ENCODE measurements at regions not wholly inside any gene's neighbourhood (a gene's known extent, or its start where the extent isn't known, plus 50 kb on each side); places are given as distances from the start of the nearest gene placed in this dataset.

DNA sequence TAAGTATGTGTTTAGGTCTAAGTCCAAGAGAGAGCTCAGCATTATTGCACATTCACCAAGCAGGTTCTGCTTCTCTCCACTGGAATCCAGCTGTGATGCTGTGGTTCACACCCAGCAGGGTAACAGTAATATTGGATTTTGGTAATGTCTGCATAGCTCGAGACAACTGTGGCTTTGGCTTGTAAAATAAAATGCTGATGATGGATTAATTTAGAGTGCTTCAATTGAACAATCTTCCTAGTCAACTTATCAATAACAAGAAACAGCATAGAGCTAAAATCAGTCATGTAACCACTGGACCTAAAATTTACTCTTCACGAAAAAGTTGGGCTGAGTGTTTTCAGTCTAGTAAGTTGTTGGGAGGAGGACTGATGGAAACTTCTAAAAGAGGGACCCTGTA is 709.2 kb downstream of the TYW1 start:
- no peak for DNase-seq

DNA sequence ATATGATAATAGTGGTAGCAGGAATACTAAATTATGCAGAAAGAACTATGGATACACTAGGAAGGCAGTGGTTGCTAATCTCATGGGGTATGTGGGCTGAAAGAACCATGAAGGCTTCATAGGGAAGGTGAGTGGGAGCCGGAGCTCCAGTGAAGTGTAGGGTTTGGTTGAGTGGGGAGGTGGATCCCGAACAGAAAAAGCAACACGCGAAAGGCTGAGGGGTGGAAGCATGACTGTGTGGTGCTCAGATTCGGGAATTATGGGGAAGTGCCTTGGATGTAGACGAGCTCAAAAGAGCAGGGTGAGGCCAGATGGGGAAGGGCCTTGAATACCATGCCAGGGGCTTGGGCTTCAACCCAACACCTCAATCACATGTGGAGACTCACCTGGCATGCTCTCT is 715.1 kb downstream of the TYW1 start:
- DNase-seq: no peak

DNA sequence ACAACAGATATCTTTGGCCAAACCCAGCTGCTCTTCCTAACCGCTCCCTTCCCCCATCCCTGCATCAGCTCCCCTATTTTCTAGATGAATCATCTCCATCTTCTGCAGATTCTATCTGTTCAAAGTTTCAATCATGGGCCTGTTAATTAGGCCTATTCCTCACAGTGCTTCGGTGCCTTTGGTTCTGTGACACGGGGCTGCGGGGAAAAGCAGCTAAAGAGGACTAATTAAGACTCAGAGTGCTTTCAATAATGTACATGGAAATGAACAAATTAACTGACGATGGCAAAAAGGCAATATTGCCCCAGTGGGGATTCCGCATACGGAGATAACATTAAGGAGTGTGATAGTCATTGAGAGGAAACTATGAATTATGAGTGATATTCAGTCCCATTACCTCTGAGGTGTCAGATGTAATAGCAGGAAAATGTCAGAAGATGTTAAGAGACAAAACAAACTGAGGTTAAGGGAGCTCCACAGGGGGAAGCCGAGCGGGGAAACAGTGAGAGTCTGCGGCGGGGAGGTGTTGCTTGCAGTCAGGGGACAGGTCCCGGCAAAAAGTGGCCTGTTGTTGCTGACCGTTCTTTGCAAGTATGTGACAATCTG is 716.9 kb downstream of the TYW1 start:
- no peak for DNase-seq

DNA sequence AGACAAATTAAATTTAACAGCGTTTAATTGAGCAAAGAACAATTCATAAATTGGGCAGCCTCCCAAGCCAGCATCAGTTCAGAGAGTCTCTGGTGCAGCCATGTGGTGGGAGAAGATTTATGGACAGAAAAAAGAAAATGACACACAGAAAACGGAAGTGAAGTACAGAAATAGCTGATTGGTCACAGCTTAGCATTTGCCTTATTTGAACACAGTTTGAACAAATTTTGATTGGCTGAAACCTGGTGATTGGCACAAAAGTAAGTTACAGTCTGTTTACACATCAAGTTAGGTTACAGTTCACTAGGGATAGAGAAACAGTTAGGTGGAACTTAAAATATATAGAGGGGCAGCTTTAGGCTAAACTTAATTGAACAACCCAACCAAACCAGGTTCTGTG is 720.1 kb downstream of the TYW1 start:
- DNase-seq: no peak

DNA sequence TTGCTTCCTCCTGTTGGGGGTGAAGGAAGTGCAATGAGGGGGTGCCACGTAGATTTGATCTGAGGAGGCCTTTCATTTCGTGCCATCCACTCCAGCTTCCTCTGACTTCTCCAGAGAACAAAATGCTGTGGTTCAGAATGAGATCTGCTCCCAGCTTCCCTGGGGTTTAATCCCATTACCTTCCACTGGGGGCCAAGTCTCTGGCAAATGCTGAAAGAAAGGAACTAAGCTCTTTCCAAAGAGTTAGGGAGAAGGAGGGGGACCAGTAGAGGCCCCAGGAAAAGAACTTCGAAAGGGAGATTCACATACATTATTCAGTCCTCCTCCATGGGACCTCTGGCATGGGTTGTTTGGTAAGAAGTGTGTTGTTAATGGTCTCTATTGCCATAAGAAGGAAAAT is 727.0 kb downstream of the TYW1 start:
- DNase-seq: no peak

DNA sequence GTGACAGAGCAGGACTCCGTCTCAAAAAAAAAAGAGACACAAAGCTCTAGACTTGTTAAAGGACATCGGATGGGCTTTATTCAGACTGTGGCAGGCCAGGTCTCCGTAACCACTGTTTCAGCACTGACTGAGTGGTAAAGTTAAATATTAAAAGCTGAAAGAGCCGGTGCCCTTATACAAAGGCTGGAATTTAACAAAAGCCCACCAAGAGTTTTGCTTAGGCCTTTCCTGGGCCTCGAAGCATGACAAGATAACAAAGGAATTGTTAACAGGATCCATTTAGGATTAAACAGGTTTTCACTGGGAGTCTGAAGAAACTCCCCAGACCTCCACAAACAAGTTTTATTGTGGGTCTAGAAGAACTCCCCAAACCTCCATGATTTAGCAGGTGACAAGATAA is 727.8 kb downstream of the TYW1 start:
- no peak for DNase-seq

DNA sequence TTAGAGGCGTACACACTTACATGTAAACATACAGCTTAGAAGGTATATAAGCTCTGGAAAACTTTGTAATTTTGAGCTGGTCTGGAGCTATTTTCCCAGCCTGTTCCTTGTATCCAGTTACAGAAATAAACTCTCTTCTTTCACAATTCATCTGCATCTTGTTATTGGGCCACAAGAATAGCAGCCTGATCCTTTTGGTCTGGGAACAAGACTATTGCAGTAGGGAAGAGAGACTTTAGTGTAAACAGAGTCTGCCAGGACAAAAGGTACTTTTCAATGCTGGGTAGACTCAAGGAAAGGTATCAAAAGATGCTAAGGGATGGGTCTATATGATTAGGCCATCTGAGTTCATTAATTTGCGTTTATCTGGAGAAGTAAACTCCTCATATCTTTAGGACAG is 728.3 kb downstream of the TYW1 start:
- no peak for DNase-seq

DNA sequence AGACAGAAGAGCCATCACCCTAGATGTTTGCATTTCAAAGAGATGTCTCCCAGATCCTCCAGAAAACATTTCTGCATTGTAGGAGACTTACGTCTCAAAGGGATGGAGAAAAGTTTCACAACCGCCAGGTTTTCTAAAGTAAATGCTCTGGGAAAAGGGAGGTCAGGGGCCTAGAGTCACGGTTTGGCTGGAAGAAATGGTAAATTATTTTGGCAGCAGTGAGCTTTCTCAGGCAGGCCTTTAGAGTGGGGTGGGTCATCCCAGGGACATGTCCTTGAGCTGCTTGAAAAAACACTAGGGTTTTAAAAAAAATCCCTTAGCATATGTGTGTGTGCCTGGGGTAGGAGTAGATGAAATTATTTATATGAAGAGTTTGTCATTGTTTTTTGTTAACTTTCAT is 728.8 kb downstream of the TYW1 start:
- no peak for DNase-seq

DNA sequence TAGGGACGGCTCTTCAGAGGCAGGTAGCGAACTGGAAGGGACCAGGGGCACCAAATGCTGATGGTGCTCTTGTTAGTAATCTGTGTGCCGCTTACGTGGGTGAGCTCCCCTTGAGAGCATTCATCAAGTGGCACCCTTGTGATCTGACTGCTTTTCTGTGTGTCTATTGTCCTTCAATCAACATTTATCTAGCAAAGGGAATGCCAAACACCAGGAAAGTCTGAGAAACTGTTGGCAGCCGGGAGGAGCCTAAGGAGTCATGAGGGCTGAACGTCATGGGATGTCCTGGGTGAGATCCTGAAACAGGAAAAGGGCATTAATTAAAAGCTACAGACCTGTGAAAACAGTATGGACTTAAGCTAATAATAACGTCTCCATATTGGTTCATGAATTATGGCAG is 733.1 kb downstream of the TYW1 start:
- no peak for DNase-seq

DNA sequence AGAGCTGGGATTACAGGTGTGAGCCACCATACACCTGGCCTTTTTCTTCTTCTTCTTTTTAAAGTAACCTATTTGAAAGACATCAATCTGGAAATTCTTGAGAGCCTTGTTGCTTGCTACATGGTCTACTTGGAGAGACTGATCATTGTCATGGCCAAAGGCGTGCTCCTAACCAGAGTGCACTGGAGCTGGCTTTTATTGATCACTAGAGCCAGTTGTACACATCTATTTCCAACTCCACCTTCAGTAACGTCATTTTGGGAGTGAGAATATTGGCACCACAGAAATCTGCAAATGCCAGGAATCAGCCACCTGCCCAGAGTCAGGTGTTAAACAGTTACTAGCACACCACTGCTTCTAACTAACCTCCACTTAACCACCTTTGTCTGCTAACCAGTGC is 735.1 kb downstream of the TYW1 start:
- no peak for DNase-seq

DNA sequence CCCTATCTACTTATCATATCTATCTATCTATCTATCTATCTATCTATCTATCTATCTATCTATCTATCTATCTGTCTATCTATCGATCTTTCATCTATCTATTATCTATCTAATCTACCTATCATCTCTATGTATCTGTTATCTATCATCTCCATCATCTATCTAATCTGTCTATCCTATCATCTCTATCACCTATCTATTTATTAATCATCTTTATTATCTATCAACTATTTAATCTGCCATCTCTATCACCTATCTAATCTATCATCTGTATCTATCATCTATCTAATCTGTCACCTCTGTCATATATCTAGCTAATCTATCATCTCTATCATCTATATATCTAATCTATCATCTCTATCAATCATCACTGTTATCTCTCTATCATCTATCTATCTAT is 736.3 kb downstream of the TYW1 start:
- DNase-seq: no peak

DNA sequence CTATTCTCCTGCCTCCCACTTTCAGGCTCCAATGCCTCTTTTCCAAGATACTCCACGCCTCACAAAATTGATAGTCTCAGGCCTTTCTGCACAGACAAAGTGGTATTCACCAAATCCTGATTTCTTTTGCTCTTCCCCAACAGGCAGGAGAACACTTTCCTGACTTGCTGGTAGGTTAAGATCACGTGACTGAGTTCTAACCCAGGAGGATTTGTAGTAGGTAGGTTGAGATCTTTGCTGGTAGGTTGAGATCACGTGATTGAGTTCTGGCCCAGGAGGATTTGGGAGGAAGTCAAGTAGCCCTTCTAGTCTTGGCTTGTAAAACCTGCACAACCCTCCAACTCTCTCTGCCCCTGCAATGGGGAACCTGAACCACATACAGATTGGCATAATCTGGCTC is 741.5 kb downstream of the TYW1 start:
- no peak for DNase-seq

DNA sequence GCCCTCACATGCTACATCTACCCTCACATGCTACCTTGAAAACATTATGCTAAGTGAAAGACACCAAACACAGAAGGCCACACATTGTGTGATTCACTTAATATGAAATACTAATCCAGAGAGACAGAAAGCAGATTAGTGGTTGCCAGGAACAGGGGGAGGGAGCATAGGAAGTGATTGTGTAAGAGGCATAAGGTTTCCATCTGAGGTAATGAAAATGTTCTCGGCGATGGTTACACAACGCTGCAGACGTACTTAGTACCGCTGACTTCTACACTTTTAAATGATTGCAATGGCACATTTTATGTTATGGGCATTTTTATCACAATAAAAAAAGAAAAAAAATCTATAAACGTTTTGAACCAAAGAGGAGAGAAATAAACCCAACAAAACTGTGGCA is 742.3 kb downstream of the TYW1 start:
- no peak for DNase-seq

DNA sequence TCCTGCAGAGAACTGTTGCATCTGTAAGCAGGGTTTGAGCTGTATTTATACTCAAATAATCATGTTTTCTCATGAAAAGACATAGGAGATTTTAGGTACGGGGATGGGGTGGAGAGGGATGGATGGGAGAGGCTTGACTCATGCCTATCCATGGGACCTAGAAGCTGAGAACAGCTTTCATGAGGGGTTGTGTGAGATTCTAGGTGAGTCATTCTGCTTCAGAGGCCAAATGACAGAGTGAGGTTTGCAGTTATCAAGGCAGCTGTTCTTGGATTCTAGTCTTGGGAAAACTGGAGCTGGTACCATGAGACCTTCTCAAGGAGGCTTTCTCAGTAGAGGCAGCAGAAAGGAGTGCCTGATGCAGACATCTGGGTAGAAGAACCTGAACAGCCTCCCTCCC is 746.9 kb downstream of the TYW1 start:
- no peak for DNase-seq

DNA sequence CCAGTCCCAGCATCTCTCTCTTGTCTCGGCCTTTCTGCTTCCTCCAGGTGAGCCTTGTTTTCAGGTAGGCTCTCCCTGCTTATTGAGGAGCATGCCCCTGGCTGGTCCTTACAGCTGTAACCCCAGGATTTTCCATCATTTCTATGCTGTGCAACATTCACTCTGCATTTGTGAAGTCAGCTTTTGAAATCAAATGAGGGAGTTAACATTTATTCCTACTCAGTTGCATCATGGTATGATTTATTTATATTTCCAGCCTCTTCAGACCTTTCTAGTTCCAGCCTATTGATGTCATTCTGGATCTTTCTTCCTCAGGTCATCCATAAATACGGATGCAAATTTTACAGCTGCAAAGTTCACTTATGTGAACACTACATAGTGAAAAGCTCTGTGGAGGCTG is 755.6 kb downstream of the TYW1 start:
- no peak for DNase-seq

DNA sequence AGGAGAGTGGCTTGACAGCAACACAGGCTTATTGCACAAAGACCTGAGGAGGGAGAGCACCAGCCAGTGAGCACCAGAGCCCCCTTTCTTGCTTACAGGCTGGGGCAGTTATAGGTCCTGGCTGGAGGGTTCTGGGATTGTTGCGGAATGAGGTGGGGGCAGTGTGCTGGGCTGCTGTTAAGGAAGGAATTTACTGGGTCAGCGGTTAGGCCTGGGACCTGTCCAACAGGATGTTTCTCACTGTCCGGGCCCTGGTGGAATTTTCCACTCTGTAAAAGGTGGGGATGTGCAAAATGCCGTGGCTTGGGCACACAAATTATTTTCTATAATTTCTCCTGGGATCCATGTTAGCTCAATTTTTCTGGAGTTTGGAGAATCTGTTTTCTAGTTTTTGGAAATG is 757.3 kb downstream of the TYW1 start:
- DNase-seq: no peak

DNA sequence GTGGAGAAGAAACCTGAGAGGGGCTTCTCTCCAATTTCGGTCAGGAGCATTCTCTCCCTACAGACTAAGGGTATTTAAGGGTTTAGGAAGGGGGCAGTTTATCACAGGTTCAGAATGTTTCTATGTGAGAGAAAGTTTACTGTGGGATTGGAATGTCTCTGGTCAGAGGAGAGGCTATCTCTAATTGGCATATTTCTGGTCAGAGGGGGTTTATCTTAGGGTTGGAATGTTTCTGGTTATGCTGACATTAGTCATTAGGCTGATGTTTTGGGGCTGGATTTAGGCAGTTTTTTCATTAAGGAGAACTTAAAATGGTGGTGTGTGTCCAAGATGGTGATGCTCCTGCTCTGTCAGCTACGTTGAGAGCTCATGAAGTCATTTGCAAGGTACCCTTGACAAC is 758.0 kb downstream of the TYW1 start:
- no peak for DNase-seq

DNA sequence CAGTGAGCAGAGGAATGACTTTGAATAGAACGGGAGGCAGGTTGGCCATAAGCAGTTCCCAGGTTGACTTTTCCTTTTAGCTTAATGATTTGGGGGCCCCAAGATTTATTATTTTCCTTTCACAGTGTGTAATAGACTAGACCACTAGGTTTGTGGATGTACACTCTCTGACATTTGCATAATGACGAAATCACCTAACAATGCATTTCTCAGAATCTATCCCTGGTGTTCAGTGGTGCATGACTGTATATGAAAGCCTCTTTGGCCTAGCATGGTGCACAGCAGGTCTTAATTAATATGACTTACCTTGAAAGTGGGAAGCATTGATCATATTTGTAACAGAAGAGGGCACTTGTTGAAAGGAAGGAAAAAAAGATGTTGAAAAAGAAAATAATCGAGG is 761.9 kb downstream of the TYW1 start:
- DNase-seq: no peak

DNA sequence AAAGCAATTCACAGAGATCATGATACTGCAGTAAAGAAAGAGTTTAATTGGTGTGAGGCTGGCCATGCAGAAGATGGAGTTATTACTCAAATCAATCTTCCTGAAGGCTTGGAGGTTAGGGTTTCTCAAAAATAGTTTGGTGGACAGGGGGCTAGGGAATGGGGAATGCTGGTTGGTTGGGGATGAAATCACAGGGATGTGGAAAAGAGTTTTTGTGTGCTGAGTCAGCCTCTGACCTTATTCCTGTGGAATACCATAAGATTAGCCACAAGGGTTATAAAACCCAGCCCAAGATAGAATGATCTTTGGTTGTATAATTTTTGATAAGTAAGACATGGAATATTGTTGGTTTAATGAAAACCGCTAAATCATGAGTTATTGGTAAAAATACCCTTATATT is 764.3 kb downstream of the TYW1 start:
- DNase-seq: no peak

DNA sequence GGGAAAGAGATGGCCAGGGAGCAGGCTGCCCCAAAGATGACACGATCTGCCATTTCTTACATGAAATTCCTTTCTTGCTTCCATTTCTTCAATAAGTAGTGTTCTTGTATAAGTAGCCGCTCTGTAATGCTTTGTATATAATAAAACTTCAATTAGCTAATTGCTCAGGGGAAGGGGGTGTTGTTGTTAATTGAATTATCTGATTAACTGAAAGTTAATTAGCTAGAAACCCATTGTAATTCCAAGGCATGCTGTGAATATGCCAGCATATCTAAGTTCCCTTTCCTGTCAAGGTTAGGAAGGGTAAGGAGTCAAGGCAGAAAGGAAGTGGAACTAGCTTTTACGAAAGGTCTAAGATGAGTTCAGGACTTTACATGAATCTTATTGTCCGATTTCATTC is 765.9 kb downstream of the TYW1 start:
- DNase-seq: no peak

DNA sequence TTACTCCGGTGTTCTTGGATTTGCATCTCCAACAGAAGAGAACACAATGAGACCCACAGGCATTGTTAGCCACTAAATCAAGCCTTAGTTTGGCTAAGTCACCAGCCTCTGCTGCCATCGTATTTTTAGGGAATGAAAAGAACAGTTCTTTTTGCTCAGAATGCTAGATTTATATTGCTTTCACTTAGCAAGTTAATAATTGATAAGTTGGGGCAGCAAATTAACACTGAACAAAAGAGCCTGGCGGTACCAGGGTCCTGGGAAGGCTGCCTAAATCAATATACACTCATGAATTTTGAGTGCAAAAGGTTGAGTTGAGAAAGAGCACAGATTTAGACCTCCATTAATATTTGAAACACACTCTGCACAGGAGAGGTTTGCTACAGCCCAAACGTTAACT is 767.7 kb downstream of the TYW1 start:
- DNase-seq: no peak

DNA sequence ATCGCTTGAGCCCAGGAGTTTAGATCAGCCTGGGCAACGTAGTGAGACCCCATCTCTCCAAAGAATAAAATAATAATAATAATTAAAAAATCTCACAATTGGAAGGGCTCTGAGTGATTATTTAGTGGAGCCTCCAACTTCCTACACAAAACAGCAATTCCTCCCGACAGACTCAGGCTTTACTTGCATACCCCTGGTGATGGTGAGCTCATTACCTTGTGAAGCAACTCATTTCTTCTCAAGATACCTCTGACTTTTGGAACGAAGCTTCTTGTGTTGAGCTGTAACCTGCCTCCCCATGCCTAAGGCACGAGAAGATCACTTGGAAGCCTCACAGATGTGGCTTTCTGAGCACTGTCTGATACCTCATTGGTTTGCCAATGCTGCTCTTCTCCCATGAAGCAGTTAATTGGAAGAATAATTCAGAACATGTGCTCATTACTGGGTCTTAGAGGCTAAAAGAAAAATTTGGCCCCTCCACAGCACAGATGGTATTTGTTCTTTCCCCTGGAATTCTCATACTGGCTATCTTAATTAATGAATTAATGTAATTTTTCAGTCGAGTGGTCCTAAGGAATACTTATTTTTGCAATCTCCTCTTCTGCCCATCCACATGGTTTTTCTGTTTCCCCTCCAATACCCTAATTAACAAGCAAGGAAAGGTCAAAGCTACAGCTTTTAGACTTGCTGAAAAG is 769.0 kb downstream of the TYW1 start:
- DNase-seq: no peak

DNA sequence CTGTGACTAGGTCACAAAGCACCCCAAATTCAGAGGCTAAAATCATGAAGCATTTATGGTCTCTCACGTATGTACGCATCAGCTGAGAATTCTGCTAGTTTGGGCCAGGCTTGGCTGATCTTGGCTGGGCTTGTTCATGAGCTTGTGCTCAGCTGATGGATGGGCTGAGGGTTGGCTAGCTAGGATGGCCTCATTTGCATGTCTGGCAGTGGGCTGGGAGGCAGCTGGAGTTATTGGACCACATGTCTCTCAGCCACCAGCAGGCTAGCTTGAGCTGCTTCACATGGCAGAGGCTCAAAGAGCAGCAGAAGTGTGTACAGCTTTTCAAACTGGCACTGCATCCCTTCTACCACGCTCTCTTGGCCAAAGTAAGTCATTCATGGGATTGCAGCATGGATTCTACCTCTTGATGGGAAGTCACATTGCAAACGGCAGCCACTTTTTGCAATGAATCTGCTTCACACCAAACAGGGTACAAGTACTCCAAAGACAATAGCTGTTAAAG is 770.3 kb downstream of the TYW1 start:
- no peak for DNase-seq

DNA sequence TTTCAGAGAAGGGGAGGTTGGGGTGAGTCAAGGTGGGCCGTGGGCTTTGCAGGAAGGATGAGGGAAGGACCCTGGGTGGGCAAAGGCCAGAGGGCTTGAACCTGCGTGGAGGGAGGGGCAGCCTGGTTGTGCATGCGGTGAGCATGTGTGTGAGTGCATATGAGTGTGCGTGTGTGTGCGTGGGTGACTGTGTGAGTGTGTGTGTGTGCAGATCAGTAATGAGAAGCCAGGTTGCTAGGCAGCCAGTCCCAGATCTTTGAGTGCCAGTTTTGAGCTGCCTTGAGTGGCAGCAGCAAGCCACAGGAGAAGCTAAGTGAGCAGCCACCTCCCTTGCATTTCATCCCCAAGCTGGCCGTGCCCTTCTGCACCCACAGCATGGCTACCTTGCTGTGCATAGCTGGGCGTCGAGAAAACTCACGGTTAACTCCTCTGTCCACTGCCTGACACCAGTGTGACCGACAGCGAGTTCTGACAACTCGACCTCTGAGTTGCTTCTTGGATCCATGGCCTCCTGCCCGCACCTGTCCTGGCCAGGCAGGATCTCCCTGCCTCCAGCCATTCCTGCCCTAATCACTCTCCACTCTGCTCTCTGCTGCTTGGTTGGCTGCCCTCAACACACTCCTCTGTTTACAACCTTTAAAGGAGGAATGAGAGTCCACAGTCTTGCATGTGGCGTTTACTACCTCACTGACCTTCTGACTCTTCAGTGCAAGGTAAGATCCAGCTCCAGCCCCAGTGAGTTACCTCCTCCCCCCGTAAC is 775.4 kb downstream of the TYW1 start:
- no peak for DNase-seq

All from cortex of kidney (tissue), 1 donor.